Esophagus squamous epithelium (tissue), 4 donors: ENCODE measurements at regions not wholly inside any gene's neighbourhood (a gene's known extent, or its start where the extent isn't known, plus 50 kb on each side); places are given as distances from the start of the nearest gene placed in this dataset.

Source experiments
- POLR2A ChIP-seq, 4 donors: fragments of 450-650 bp; IDR thresholded peaks; one replicate each; pipeline ENCODE4 v1.6.1; 2017; ENCODE audit warnings: antibody characterized with exemption in 4 of 4, mild to moderate bottlenecking in 4 of 4, moderate library complexity in 3 of 4
- TF ChIP-seq, protein P1 (sequence below), 6 experiments: fragments of 450-650 bp in 4 of 6; fragments of 200-600 bp in 2 of 6; sonication (generic) in 2 of 6; IDR thresholded peaks; one replicate each; pipeline ENCODE4 v1.5.1; 2016 to 2019; ENCODE audit warnings: antibody characterized with exemption in 6 of 6, mild to moderate bottlenecking in 4 of 6, moderate library complexity in 4 of 6

DNA sequence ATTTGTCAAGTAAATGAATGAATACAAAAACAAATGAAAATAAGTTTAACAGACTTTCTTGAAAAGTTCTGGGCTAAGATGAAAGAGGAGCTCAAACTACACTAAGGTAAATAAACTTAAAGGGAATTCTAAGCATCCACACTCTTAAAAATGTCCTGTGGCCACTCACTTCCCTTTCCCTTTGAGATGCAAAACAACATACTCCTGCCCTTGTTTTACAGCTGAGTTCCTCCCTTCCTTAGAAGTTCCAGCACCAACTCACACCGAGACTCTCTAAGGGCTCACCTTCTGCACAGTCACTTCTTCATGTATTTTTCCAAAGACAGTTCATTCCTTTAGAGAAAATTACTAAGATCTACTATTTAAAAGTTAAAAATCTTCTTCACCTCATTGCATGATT lies 123.3 kb upstream of the CMC1 start:
- TF ChIP-seq, protein P1, sequence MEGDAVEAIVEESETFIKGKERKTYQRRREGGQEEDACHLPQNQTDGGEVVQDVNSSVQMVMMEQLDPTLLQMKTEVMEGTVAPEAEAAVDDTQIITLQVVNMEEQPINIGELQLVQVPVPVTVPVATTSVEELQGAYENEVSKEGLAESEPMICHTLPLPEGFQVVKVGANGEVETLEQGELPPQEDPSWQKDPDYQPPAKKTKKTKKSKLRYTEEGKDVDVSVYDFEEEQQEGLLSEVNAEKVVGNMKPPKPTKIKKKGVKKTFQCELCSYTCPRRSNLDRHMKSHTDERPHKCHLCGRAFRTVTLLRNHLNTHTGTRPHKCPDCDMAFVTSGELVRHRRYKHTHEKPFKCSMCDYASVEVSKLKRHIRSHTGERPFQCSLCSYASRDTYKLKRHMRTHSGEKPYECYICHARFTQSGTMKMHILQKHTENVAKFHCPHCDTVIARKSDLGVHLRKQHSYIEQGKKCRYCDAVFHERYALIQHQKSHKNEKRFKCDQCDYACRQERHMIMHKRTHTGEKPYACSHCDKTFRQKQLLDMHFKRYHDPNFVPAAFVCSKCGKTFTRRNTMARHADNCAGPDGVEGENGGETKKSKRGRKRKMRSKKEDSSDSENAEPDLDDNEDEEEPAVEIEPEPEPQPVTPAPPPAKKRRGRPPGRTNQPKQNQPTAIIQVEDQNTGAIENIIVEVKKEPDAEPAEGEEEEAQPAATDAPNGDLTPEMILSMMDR (IDR thresholded peaks at IDR 0.05): no peak
- TF ChIP-seq POLR2A (IDR thresholded peaks at IDR 0.05): no peak
